ENCODE measurements at regions not wholly inside any gene's neighbourhood (a gene's known extent, or its start where the extent isn't known, plus 50 kb on each side); places are given as distances from the start of the nearest gene placed in this dataset.

DNA sequence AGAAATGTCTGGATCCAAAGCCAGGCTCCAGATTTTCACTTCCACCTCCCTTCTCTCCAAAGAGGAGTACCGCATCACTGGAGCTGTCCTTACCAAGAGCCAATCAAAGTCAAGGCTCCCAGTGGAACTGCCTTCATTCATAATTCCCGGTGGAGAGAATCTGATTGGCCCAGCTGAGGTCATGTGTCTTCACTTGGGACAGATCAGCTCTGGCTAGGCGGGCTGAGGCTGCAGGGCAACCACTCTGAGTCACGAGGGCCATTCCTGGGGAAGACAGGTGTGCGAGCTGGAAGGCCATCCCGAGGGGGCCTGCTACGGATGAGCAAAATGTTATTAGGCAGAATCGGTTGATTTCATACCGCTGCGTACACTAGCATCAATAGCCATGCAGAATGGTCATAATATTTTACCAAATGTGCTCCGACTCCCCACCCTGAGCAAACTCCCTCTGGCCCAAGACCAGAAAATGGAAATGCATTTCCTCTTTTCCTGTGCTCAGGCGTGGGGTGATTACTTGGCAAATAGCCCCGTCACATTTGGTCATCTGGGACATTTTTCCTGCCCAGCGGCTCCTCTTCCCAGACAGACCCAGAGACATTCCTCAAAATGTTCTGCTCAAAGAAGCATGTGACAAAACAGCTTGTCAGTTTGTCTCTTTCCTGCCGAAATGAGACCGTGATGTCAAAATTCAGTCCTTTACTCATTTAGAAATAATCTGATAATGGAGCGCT lies 111.1 kb downstream of the AIPL1 start:
- Histone ChIP-seq H3K27me3 (ENCODE audit: control insufficient read depth, insufficient read depth, low read length) (peaks cover 30% of the 10 kb centered on the region), H3K9ac (ENCODE audit: low read depth, low read length) (no peak overlapping the region), H3K9me3 (replicated peaks; ENCODE audit: low read length) (no peaks in the 10 kb centered on the region), H3K4me1 (ENCODE audit: control insufficient read depth, insufficient read depth, low read length) (no peaks in the 10 kb centered on the region), H3K36me3 (ENCODE audit: insufficient read depth, low read length) (no peaks in the 10 kb centered on the region), H3K4me2 (ENCODE audit: low read length) (no peak overlapping the region), H3K4me3 (ENCODE audit: low read length) (no peak overlapping the region)

DNA sequence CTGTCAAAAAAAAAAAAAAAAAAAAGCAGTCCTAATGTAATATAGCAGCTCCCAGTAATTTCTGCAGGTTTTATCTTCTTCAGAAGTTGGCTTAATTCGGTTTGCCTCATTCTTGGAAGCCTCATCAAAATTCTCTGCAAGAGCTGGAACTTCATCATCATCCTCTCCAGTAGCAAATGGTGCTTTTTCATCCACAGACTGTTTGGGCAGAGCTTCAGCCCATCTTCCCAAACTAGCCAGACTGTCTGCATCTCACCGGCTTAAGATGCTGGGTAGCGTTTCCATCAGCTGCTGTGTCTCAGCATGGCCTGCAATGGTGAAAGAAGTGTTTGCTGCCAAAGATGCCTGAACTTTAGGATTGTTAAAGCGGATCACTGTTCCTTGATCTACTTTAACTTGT lies 112.6 kb downstream of the AIPL1 start:
- H3K9me3 ChIP-seq (replicated peaks; ENCODE audit: low read length): no peaks in the 10 kb centered on the region
- no peak overlapping the region for H3K4me2 ChIP-seq (ENCODE audit: low read length)
- H3K4me3 ChIP-seq (ENCODE audit: low read length): no peak overlapping the region
- H3K9ac ChIP-seq (ENCODE audit: low read depth, low read length): no peak overlapping the region
- H3K27me3 ChIP-seq (ENCODE audit: control insufficient read depth, insufficient read depth, low read length): peaks cover 30% of the 10 kb centered on the region
- H3K36me3 ChIP-seq (ENCODE audit: insufficient read depth, low read length): no peaks in the 10 kb centered on the region
- H3K4me1 ChIP-seq (ENCODE audit: control insufficient read depth, insufficient read depth, low read length): no peaks in the 10 kb centered on the region

DNA sequence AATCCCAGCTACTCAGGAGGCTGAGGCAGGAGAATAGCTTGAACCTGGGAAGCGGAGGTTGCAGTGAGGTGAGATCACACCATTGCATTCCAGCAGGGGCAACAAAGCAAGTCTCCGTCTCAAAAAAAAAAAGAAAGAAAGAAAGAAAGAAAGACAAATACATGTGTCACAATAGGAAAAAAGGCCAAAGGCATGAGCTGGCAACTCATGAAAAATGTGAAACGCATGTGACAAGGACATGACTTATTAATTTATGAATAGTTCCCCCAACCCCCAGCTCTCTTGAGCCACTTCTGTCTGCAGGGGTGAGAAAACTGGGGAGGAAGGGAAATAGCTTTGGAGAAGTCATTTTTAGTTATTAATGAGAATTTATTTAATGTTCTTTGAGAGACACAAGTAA lies 120.6 kb downstream of the AIPL1 start:
- H3K4me2 ChIP-seq (ENCODE audit: low read length): no peak overlapping the region
- H3K36me3 ChIP-seq (ENCODE audit: insufficient read depth, low read length): no peaks in the 10 kb centered on the region
- no peaks in the 10 kb centered on the region for H3K9me3 ChIP-seq (replicated peaks; ENCODE audit: low read length)
- no peak overlapping the region for H3K4me3 ChIP-seq (ENCODE audit: low read length)
- no peaks in the 10 kb centered on the region for H3K27me3 ChIP-seq (ENCODE audit: control insufficient read depth, insufficient read depth, low read length)
- H3K9ac ChIP-seq (ENCODE audit: low read depth, low read length): no peak overlapping the region
- H3K4me1 ChIP-seq (ENCODE audit: control insufficient read depth, insufficient read depth, low read length): no peaks in the 10 kb centered on the region

DNA sequence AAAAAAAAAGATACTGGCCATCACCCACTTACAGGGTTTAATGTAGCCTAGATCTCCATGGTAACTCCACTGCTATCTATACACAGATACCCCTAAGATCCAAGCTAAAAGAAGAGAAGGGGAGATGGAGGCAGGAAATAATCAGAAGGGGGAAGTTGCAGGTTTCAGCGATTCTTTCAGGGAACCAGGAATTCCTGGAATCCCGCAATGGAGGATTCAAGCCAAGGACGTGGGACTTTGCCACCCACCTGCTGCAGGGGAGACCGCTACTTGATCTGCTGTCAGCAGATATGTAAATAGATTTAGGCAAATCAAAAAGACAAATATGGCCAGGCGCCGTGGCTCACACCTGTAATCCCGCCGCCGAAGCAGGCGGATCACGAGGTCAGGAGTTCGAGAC lies 121.1 kb downstream of the AIPL1 start:
- no peaks in the 10 kb centered on the region for H3K36me3 ChIP-seq (ENCODE audit: insufficient read depth, low read length)
- no peak overlapping the region for H3K4me2 ChIP-seq (ENCODE audit: low read length)
- H3K27me3 ChIP-seq (ENCODE audit: control insufficient read depth, insufficient read depth, low read length): no peaks in the 10 kb centered on the region
- no peaks in the 10 kb centered on the region for H3K9me3 ChIP-seq (replicated peaks; ENCODE audit: low read length)
- no peaks in the 10 kb centered on the region for H3K4me1 ChIP-seq (ENCODE audit: control insufficient read depth, insufficient read depth, low read length)
- no peak overlapping the region for H3K4me3 ChIP-seq (ENCODE audit: low read length)
- H3K9ac ChIP-seq (ENCODE audit: low read depth, low read length): no peak overlapping the region

DNA sequence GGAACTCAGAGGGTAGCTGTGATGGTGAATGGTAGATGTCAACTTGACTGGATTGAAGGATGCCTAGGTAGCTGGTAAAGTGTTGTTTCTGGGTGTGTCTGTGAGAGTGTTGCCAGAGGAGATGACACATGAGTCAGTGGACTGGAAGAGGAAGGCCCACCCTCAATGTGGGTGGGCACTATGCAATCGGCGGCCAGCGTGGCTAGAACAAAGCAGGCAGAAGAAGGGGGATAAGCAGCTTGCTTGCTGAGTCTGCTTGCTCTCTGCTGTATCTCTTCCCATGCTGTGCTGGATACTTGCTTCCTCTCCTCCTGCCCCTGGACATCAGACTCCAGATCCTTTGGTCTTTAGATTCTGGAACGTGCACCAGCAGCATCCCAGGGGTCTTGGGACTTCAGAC lies 128.1 kb downstream of the AIPL1 start:
- Histone ChIP-seq H3K4me1 (ENCODE audit: control insufficient read depth, insufficient read depth, low read length) (no peaks in the 10 kb centered on the region), H3K4me3 (ENCODE audit: low read length) (no peak overlapping the region), H3K36me3 (ENCODE audit: insufficient read depth, low read length) (no peaks in the 10 kb centered on the region), H3K4me2 (ENCODE audit: low read length) (no peak overlapping the region), H3K9me3 (replicated peaks; ENCODE audit: low read length) (no peaks in the 10 kb centered on the region), H3K9ac (ENCODE audit: low read depth, low read length) (no peak overlapping the region), H3K27me3 (ENCODE audit: control insufficient read depth, insufficient read depth, low read length) (no peaks in the 10 kb centered on the region)

DNA sequence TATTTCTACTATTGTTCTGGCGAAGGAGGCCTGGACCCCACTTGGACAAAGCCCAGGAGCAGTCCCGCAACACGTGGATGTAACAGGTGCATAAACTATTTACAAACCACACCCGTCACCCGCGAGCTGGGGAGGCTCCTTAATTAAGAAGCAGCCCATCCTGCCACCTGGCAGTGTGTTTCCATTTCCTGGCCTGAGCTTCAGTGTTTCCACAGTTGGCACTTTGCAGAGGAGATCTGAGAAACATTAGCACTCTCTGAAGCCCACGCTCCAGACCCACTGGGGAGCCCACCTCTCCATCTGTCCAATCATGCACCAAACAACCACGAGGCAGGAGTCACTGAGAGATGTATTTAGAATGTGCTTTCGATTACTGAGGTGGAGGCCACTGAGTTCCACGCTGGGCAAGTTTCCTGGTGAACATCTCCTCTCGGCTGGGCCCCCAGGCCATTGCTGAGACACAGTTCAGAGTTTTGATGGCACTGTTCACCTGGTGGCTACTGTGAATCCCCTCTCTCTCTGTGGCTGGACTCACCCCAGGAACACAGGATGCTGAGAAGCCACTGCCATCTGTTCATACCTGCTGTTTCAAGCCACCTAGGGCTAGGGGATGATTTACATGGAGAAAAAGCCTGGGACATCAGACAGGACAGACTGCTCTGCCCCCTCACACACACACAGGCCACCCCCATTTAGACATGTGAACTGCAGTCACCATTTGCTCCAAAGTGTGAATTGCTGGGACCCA lies 129.1 kb downstream of the AIPL1 start:
- Histone ChIP-seq H3K9ac (ENCODE audit: low read depth, low read length) (no peak overlapping the region), H3K9me3 (replicated peaks; ENCODE audit: low read length) (no peaks in the 10 kb centered on the region), H3K27me3 (ENCODE audit: control insufficient read depth, insufficient read depth, low read length) (peaks cover 3% of the 10 kb centered on the region), H3K36me3 (ENCODE audit: insufficient read depth, low read length) (no peaks in the 10 kb centered on the region), H3K4me2 (ENCODE audit: low read length) (no peak overlapping the region), H3K4me3 (ENCODE audit: low read length) (no peak overlapping the region), H3K4me1 (ENCODE audit: control insufficient read depth, insufficient read depth, low read length) (no peaks in the 10 kb centered on the region)

DNA sequence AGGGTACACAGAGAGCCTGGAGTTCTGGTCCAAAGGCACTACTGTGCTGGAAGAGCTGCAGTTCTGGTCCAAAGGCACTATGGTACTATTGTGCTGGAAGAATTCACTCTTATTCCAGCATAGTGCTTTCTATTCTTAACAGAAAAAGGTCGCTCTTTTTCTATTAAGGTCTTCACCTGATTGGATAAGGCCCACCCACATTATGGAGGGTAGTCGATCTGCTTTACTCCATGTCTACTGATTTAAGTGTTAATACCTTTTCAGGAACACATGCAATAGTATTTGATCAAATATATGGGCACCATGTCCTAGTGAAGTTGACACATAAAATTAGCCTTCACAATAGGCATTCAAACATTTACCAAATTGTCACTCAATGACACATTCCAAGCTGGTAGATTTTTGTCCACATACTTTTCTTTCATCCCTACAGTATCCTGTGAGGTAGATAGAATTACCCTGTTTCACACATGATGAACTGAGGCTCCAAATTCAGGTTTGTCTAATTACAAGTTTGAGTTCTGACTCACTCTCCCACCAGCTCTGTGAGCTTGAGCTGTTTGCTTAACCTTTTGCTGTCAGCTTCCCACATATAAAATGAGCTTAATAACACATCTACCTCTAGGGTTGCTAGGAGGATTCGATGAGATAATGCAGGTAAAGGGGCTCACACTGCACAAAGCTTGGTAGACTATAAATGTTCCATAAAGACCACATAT lies 129.9 kb downstream of the AIPL1 start:
- H3K36me3 ChIP-seq (ENCODE audit: insufficient read depth, low read length): no peaks in the 10 kb centered on the region
- no peak overlapping the region for H3K9ac ChIP-seq (ENCODE audit: low read depth, low read length)
- H3K4me1 ChIP-seq (ENCODE audit: control insufficient read depth, insufficient read depth, low read length): no peaks in the 10 kb centered on the region
- H3K4me2 ChIP-seq (ENCODE audit: low read length): no peak overlapping the region
- no peak overlapping the region for H3K4me3 ChIP-seq (ENCODE audit: low read length)
- peaks cover 3% of the 10 kb centered on the region for H3K27me3 ChIP-seq (ENCODE audit: control insufficient read depth, insufficient read depth, low read length)
- H3K9me3 ChIP-seq (replicated peaks; ENCODE audit: low read length): no peaks in the 10 kb centered on the region

DNA sequence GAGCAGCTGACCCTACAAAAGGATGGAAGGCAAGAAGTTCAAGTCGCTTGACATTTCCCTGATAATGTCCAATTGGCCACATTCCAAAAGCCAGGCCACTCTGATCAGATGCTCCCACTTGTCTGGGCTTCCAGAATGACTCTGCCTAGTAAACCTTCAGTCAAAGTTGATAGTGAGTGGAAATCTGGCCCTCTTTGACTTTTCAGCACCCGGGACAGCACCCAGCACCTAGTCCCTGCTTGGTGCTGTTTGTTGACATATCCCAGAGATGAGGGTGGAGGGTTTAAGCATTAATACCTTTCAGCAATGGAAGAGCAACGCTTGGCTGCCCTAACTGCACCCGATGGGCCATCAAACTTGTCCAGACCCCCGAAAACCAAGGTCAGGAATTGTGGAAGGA lies 131.3 kb downstream of the AIPL1 start:
- Histone ChIP-seq H3K4me1 (ENCODE audit: control insufficient read depth, insufficient read depth, low read length) (no peaks in the 10 kb centered on the region), H3K4me3 (ENCODE audit: low read length) (no peak overlapping the region), H3K9me3 (replicated peaks; ENCODE audit: low read length) (no peaks in the 10 kb centered on the region), H3K9ac (ENCODE audit: low read depth, low read length) (no peak overlapping the region), H3K36me3 (ENCODE audit: insufficient read depth, low read length) (no peaks in the 10 kb centered on the region), H3K27me3 (ENCODE audit: control insufficient read depth, insufficient read depth, low read length) (peaks cover 3% of the 10 kb centered on the region), H3K4me2 (ENCODE audit: low read length) (no peak overlapping the region)

DNA sequence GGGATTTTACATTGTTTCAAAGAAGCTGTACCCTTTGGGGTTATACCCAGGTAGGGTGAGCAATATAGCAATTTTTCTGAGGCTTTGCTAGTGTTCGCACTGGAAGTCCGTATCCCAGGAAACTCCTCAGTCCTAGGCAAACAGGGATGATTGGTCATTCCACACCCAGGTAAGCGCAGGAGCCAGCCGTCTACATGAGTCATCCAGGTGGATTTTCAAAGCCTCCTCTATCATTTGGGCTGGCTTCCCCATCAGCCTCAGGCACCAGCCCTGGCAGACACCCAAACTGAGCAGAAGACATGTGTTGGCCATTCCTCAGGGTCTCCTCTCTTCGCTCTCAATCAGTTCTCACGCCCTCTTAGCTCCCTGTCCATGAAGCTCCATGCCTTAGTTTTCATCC lies 135.6 kb downstream of the AIPL1 start:
- no peak overlapping the region for H3K9ac ChIP-seq (ENCODE audit: low read depth, low read length)
- H3K4me3 ChIP-seq (ENCODE audit: low read length): no peak overlapping the region
- H3K36me3 ChIP-seq (ENCODE audit: insufficient read depth, low read length): no peaks in the 10 kb centered on the region
- H3K9me3 ChIP-seq (replicated peaks; ENCODE audit: low read length): no peaks in the 10 kb centered on the region
- no peaks in the 10 kb centered on the region for H3K4me1 ChIP-seq (ENCODE audit: control insufficient read depth, insufficient read depth, low read length)
- no peak overlapping the region for H3K4me2 ChIP-seq (ENCODE audit: low read length)
- peaks cover 3% of the 10 kb centered on the region for H3K27me3 ChIP-seq (ENCODE audit: control insufficient read depth, insufficient read depth, low read length)

DNA sequence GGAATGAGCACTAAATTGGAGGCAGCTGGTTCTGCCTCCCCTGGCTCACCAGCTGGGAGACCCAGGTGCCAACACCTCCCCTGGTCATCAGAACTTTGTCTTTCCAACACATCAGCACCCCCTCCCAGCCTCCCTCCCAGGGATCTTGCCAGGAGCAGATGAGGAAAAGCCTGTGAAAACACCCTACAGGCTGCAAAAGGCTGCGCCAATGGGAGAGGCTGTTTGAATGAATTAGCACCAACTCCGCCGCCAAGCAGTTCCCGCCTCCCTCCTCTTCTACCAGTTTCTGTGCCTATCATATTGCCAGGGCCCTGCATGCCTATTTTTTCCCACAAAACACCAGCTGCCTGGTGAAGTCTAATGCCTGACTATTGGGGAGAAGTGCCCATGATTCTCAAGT lies 137.0 kb downstream of the AIPL1 start:
- Histone ChIP-seq H3K9ac (ENCODE audit: low read depth, low read length) (no peak overlapping the region), H3K36me3 (ENCODE audit: insufficient read depth, low read length) (no peaks in the 10 kb centered on the region), H3K27me3 (ENCODE audit: control insufficient read depth, insufficient read depth, low read length) (peaks cover 3% of the 10 kb centered on the region), H3K4me2 (ENCODE audit: low read length) (no peak overlapping the region), H3K4me1 (ENCODE audit: control insufficient read depth, insufficient read depth, low read length) (no peaks in the 10 kb centered on the region), H3K9me3 (replicated peaks; ENCODE audit: low read length) (no peaks in the 10 kb centered on the region), H3K4me3 (ENCODE audit: low read length) (no peak overlapping the region)

DNA sequence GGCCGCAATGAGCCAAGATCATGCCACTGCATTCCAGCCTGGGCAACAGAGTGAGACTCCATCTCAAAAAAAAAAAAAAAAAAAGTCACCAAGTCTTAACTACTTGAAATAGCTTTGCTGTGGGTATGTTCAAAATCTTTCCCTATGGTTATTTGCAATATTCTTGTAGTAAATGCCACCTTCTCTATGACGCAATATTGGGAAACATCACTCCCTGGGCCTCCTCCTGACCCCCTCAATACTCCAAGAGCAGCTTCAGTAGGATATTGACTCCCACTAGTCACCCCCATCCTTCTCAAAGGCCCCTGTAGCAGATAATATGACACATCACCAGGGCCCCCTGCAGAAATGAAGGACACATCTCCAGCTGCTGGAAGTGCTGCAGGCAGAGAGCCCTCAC lies 137.8 kb downstream of the AIPL1 start:
- Histone ChIP-seq H3K36me3 (ENCODE audit: insufficient read depth, low read length) (no peaks in the 10 kb centered on the region), H3K4me2 (ENCODE audit: low read length) (no peak overlapping the region), H3K9ac (ENCODE audit: low read depth, low read length) (no peak overlapping the region), H3K27me3 (ENCODE audit: control insufficient read depth, insufficient read depth, low read length) (peaks cover 3% of the 10 kb centered on the region), H3K9me3 (replicated peaks; ENCODE audit: low read length) (no peaks in the 10 kb centered on the region), H3K4me3 (ENCODE audit: low read length) (no peak overlapping the region), H3K4me1 (ENCODE audit: control insufficient read depth, insufficient read depth, low read length) (no peaks in the 10 kb centered on the region)

Data from skeletal muscle satellite cell (primary cell).